ENCODE measurements at regions not wholly inside any gene's neighbourhood (a gene's known extent, or its start where the extent isn't known, plus 50 kb on each side); places are given as distances from the start of the nearest gene placed in this dataset.

DNA sequence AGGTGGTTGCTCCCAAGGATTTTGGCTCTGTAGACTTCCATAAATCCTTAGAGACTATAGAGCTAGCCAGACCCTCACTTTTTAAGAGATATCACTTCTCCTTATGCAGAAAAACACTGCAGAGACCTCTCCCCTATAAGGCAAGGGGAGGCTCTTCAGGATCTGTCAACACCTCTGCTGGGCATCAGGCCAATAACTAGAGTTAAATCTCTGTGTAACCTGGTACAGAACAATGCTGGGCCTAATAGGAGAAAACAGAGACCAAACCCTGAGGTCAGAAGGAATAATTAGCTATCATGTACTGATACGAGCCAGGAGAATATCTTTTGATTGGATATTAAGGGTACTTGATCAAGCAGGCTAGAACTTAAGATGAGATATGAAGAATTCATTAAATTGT, 358.5 kb downstream of the TBC1D4 start:
- H3K4me2 ChIP-seq: no peak overlapping the region
- H3K27me3 Mint-ChIP-seq (ENCODE audit: insufficient read depth, low read depth, poor library complexity): no peaks in the 10 kb centered on the region
- H3K9me2 ChIP-seq (ENCODE audit: insufficient read depth): no peaks in the 10 kb centered on the region
- H3K4me1 Mint-ChIP-seq: no peaks in the 10 kb centered on the region
- ATAC-seq (no peak), DNase-seq (ENCODE audit: low spot score) (no peak)
- no peaks in the 10 kb centered on the region; the same call in 2 of the 3 replicates for H3K9me3 Mint-ChIP-seq
- H3K36me3 ChIP-seq (ENCODE audit: insufficient read depth): no peaks in the 10 kb centered on the region
- H3K27ac Mint-ChIP-seq: no peak overlapping the region
- H3K4me1 ChIP-seq (ENCODE audit: insufficient read depth): no peaks in the 10 kb centered on the region
- H2AFZ ChIP-seq: no peak overlapping the region
- no peak overlapping the region for H3K4me3 ChIP-seq
- no peak overlapping the region for H3K4me3 Mint-ChIP-seq
- H3K36me3 Mint-ChIP-seq (ENCODE audit: low read depth): no peaks in the 10 kb centered on the region
- H3F3A ChIP-seq (replicated peaks; ENCODE audit: low read depth): no peaks in the 10 kb centered on the region
- TF ChIP-seq, protein P1, sequence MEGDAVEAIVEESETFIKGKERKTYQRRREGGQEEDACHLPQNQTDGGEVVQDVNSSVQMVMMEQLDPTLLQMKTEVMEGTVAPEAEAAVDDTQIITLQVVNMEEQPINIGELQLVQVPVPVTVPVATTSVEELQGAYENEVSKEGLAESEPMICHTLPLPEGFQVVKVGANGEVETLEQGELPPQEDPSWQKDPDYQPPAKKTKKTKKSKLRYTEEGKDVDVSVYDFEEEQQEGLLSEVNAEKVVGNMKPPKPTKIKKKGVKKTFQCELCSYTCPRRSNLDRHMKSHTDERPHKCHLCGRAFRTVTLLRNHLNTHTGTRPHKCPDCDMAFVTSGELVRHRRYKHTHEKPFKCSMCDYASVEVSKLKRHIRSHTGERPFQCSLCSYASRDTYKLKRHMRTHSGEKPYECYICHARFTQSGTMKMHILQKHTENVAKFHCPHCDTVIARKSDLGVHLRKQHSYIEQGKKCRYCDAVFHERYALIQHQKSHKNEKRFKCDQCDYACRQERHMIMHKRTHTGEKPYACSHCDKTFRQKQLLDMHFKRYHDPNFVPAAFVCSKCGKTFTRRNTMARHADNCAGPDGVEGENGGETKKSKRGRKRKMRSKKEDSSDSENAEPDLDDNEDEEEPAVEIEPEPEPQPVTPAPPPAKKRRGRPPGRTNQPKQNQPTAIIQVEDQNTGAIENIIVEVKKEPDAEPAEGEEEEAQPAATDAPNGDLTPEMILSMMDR (conservative IDR thresholded peaks at IDR 0.05; ENCODE audit: low read depth in 2 of 2): no peak
- TF ChIP-seq CREB1 (CRISPR knock-in tag; IDR thresholded peaks at IDR 0.05; ENCODE audit: low read depth) (no peak), STAT1 (IDR thresholded peaks at IDR 0.05; ENCODE audit: unreplicated experiment) (no peak), ZNF114 (CRISPR knock-in tag; IDR thresholded peaks at IDR 0.05) (no peak), NANOG (IDR thresholded peaks at IDR 0.05; ENCODE audit: borderline replicate concordance) (no peak), JUNB (IDR thresholded peaks at IDR 0.05; ENCODE audit: unreplicated experiment) (no peak)
- TF ChIP-seq, protein P2, sequence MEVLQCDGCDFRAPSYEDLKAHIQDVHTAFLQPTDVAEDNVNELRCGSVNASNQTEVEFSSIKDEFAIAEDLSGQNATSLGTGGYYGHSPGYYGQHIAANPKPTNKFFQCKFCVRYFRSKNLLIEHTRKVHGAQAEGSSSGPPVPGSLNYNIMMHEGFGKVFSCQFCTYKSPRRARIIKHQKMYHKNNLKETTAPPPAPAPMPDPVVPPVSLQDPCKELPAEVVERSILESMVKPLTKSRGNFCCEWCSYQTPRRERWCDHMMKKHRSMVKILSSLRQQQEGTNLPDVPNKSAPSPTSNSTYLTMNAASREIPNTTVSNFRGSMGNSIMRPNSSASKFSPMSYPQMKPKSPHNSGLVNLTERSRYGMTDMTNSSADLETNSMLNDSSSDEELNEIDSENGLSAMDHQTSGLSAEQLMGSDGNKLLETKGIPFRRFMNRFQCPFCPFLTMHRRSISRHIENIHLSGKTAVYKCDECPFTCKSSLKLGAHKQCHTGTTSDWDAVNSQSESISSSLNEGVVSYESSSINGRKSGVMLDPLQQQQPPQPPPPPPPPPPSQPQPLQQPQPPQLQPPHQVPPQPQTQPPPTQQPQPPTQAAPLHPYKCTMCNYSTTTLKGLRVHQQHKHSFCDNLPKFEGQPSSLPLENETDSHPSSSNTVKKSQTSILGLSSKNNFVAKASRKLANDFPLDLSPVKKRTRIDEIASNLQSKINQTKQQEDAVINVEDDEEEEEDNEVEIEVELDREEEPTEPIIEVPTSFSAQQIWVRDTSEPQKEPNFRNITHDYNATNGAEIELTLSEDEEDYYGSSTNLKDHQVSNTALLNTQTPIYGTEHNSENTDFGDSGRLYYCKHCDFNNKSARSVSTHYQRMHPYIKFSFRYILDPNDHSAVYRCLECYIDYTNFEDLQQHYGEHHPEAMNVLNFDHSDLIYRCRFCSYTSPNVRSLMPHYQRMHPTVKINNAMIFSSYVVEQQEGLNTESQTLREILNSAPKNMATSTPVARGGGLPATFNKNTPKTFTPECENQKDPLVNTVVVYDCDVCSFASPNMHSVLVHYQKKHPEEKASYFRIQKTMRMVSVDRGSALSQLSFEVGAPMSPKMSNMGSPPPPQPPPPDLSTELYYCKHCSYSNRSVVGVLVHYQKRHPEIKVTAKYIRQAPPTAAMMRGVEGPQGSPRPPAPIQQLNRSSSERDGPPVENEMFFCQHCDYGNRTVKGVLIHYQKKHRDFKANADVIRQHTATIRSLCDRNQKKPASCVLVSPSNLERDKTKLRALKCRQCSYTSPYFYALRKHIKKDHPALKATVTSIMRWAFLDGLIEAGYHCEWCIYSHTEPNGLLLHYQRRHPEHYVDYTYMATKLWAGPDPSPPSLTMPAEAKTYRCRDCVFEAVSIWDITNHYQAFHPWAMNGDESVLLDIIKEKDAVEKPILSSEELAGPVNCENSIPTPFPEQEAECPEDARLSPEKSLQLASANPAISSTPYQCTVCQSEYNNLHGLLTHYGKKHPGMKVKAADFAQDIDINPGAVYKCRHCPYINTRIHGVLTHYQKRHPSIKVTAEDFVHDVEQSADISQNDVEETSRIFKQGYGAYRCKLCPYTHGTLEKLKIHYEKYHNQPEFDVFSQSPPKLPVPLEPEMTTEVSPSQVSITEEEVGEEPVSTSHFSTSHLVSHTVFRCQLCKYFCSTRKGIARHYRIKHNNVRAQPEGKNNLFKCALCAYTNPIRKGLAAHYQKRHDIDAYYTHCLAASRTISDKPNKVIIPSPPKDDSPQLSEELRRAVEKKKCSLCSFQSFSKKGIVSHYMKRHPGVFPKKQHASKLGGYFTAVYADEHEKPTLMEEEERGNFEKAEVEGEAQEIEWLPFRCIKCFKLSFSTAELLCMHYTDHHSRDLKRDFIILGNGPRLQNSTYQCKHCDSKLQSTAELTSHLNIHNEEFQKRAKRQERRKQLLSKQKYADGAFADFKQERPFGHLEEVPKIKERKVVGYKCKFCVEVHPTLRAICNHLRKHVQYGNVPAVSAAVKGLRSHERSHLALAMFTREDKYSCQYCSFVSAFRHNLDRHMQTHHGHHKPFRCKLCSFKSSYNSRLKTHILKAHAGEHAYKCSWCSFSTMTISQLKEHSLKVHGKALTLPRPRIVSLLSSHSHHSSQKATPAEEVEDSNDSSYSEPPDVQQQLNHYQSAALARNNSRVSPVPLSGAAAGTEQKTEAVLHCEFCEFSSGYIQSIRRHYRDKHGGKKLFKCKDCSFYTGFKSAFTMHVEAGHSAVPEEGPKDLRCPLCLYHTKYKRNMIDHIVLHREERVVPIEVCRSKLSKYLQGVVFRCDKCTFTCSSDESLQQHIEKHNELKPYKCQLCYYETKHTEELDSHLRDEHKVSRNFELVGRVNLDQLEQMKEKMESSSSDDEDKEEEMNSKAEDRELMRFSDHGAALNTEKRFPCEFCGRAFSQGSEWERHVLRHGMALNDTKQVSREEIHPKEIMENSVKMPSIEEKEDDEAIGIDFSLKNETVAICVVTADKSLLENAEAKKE (CRISPR knock-in tag; IDR thresholded peaks at IDR 0.05): no peak
- no peaks in the 10 kb centered on the region for H3K79me2 ChIP-seq (replicated peaks; ENCODE audit: insufficient read depth)
- H3K27ac ChIP-seq (ENCODE audit: low read depth): no peak overlapping the region
- H4K20me1 ChIP-seq (replicated peaks; ENCODE audit: insufficient read depth): no peaks in the 10 kb centered on the region
- no peaks in the 10 kb centered on the region for H3K27me3 ChIP-seq (ENCODE audit: insufficient read depth)
